Cardiac fibroblast (primary cell): ENCODE measurements at regions not wholly inside any gene's neighbourhood (a gene's known extent, or its start where the extent isn't known, plus 50 kb on each side); places are given as distances from the start of the nearest gene placed in this dataset.

Experiments
- DNase-seq, 2 donors: peaks; one replicate each; pipeline versions ENCODE4 v3.0.0 to v3.0.0-alpha.2; 2010; ENCODE audit warnings: low read depth in 2 of 2
- H3K4me3 ChIP-seq, 2 donors: replicated peaks in 1 of 2; 1 replicate in 1 of 2; 2 replicates in 1 of 2; pipeline ENCODE4 v1.5.1; 2011; ENCODE audit warnings: low read depth in 2 of 2, low read length in 2 of 2, mild to moderate bottlenecking in 2 of 2, moderate library complexity in 1 of 2
- TF ChIP-seq, protein P1 (sequence below): IDR thresholded peaks from one replicate; pipeline ENCODE4 v1.5.1; 2011; ENCODE audit warnings: low read depth, mild to moderate bottlenecking, low read length, inconsistent platforms

- no peak overlapping the region for H3K4me3 ChIP-seq
- TF ChIP-seq, protein P1, sequence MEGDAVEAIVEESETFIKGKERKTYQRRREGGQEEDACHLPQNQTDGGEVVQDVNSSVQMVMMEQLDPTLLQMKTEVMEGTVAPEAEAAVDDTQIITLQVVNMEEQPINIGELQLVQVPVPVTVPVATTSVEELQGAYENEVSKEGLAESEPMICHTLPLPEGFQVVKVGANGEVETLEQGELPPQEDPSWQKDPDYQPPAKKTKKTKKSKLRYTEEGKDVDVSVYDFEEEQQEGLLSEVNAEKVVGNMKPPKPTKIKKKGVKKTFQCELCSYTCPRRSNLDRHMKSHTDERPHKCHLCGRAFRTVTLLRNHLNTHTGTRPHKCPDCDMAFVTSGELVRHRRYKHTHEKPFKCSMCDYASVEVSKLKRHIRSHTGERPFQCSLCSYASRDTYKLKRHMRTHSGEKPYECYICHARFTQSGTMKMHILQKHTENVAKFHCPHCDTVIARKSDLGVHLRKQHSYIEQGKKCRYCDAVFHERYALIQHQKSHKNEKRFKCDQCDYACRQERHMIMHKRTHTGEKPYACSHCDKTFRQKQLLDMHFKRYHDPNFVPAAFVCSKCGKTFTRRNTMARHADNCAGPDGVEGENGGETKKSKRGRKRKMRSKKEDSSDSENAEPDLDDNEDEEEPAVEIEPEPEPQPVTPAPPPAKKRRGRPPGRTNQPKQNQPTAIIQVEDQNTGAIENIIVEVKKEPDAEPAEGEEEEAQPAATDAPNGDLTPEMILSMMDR: no peak
- no peak for DNase-seq
Observed at GRCh38 chr14:101118233-101118632, 214.7 kb upstream of the RTL1 start.

DNA sequence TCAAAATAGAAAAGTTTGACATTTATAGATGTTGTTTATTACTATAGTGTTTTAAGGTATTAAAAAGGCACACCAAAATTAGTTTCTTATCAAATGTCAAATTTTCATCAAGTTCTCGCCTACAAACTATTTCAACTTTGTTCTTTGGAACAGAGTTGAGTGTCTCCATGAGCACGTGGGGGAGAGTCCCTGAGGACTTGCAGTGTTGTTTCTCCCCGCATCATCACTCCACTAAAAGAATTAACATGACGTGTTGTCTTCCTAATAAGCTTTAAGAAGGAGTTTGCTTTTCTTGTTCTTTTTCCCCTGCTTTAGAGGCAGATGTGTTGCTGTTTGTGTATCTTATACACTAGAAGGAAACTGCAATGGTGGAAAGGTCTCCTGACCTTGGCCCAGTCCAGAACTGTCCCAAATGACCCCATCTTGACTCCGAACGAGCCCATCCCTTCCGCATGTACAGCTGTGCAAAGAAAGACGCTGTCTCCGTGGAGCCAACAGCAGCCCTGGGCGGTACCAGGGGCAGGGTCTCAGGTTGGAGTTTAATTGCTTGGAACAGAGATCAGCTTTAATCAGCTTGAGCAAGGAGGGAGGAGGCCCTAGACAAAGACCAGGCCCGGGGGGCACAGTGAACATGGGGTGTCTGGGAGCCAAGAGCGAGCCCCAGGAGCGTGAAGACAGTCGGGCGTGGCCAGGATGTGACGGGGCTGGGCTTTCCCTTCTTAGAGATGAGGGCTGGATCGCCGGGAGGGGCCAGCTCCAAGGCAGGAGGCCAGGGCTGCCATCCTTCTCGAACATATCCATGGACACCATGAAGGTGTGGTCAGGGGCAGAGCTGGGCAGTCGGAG, 215.4 kb upstream of the RTL1 start:
- DNase-seq: no peak
- no peak overlapping the region for H3K4me3 ChIP-seq
- TF ChIP-seq, protein P1: no peak

DNA sequence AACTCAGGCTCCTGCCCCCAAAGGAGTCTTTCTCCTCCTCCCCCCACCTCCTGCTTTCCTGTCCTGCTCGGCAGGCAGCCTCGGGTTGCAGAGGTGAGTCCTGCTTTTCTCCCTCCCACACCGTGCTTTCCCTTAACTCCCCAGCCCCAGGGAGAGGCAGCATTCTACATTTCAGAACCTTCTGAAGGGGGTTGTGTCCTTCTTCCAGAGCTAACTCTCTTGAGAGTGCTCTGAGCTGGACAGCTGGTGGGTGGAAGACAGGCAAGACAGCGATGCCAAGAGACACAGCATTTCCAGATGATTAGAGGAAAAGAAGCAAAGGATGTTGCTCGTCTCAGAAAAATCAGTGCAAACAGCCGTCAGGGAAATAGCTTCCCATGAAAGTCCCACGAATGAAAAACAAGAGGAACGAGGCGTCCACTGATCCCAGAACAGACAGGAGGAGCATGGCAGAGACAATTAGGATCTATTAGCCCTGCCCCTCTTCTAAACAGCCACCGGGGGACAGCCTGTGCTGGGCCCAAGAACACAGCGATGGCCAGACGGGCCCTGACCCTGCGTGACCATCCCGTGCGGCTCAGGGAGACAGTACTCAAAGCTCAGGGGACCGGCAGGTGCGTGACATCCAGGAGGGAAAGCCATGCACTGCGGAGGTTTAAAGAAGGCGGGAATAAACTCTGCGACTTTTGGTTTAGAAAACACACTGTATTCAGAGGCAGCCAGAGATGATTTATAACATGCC, 216.5 kb upstream of the RTL1 start:
- no peak overlapping the region for H3K4me3 ChIP-seq
- peak in 1 of 2 donors; percentile 5 for DNase-seq

DNA sequence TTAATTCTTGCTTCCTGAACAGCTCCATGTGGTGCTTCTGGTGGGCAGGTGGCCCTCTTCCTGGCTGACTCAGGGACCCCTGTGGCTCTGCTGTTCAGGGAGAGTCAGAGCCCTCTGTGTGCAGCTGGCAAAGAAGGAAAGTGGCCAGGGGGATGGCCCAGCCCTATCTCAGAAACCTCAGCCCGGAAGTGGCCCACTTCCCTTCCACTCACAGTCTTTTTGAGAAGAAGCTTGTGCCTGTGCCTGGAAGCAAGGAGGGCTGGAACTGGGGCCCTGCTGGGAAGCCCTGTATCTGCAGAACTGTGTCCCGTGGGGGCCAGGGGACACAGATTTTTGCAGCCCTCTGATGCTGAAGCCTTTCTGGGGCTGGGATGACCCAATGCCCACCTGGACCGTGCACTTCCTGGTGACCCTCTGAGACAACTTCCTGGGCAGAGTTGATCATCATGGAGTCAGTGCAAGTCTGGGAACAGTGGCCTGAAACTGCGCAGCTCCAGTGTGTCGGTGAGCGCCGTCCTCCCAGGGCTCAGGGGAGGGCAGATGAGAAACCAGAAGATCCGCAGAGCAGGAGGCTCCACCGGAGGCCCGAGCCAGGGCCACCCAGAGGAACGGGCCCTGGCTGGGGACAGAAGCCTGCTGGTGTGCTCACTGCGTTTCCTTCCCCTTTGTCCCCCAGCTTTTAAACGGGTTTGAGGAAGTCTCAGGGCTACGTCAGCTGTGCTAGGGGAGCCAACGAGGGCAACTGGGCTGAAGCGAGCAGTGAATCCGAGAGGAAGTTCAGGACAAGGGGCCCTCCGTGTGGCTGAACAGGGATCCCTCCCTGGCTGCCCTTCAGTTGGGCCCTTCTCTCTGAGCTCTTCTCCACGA, 217.4 kb upstream of the RTL1 start:
- TF ChIP-seq, protein P1: no peak
- no peak overlapping the region for H3K4me3 ChIP-seq
- DNase-seq: no peak

More for the DNA sequence above, 216.5 kb upstream of the RTL1 start:
- TF ChIP-seq, protein P1: no peak

DNA sequence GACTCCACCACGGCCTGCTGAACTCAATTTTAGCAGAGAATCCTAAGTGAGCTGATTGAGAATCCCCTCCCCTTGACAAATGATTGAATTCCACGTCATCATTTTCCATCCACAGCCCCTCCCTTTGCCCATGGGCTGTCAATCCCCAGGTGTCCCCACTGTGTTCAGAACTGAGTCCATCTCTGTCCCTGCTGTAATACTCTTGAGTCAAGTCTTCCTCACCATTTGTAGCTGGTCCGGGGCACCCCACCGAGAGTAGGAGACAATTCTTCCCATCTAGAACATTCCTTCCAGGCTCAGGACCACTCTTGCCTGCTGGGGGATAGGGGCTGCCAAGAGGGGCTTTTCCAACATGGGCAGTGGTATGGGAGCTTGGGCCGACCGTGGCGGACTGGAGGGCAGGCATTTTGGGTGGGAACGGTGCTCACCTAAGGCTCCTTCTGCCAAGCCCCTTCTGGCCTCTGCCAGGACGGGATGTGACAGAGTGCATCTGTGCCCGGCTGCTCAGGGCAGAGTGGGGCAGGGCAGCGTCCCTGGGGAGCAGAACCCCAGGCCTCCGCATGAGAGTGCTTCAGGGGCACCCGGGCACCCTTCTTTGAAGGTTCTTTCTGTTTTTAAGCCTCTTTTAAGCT, 218.1 kb upstream of the RTL1 start:
- TF ChIP-seq, protein P1: no peak
- no peak for DNase-seq
- H3K4me3 ChIP-seq: no peak overlapping the region
